GM12874 (cell line): ENCODE measurements at regions not wholly inside any gene's neighbourhood (a gene's known extent, or its start where the extent isn't known, plus 50 kb on each side); places are given as distances from the start of the nearest gene placed in this dataset.

Experiments used
- TF ChIP-seq, protein P1 (sequence below): IDR thresholded peaks from 2 replicates; pipeline ENCODE4 v1.5.1; 2011; ENCODE audit warnings: low read depth, mild to moderate bottlenecking, control low read depth, low read length, moderate library complexity; ENCODE audit not compliant: insufficient read depth

DNA sequence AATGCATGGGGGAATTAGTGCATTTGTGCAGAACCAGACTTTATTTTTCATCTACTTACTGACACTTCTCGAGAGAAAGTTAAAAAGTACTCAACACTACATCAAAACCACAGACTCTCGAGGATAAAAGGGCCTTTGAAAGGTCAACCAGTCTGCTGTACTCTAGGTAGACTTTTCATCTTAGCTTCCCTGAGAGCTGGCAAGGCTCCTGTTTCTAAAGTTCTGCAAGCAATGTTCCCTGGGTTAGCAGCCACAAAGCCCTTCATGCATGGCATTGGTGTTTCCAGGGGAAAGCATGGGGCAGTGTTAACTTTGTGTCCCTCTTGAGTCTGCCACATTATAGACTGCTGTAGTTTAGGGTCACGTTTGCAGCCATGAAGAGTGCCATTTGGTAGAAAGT, 106.4 kb upstream of the PFN2 start:
- TF ChIP-seq, protein P1, sequence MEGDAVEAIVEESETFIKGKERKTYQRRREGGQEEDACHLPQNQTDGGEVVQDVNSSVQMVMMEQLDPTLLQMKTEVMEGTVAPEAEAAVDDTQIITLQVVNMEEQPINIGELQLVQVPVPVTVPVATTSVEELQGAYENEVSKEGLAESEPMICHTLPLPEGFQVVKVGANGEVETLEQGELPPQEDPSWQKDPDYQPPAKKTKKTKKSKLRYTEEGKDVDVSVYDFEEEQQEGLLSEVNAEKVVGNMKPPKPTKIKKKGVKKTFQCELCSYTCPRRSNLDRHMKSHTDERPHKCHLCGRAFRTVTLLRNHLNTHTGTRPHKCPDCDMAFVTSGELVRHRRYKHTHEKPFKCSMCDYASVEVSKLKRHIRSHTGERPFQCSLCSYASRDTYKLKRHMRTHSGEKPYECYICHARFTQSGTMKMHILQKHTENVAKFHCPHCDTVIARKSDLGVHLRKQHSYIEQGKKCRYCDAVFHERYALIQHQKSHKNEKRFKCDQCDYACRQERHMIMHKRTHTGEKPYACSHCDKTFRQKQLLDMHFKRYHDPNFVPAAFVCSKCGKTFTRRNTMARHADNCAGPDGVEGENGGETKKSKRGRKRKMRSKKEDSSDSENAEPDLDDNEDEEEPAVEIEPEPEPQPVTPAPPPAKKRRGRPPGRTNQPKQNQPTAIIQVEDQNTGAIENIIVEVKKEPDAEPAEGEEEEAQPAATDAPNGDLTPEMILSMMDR: no peak

DNA sequence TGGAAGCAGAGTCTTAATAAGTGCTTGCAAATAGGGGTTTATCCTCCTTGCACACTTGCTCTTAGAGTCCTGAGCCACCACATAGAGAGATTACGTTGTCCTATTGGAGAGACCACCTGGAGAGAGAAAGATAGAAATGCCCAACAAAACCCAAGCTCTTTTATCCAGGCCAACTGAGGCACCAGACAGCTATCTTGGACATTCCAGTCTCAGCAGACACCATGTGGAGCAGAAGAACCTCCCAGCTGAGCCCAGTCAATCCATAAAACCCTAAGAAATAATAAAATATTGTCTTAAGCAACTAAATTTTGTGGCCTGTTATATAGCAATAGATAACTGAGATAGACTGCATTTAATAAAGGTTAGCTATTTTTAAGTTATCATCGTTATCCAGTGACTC, 105.7 kb upstream of the PFN2 start:
- TF ChIP-seq, protein P1: no peak

DNA sequence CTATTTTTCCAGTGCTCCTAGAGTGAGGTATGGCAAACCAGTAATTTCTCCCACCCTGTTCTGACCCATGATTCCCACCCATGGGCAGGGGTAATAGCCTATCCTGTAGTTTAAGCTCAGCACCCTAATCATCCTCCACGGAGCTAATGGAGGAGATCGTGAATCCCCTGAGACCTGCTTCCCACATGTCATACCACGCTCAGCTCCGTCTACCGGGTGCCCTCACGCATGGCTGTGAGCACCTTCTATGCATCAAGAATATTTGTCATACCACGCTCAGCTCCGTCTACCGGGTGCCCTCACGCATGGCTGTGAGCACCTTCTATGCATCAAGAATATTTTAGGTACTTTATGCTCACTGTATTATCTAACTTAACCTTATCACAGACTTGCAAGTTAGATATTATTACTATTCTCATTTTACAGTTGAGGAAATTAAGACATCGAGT, 104.7 kb upstream of the PFN2 start:
- TF ChIP-seq, protein P1: no peak

DNA sequence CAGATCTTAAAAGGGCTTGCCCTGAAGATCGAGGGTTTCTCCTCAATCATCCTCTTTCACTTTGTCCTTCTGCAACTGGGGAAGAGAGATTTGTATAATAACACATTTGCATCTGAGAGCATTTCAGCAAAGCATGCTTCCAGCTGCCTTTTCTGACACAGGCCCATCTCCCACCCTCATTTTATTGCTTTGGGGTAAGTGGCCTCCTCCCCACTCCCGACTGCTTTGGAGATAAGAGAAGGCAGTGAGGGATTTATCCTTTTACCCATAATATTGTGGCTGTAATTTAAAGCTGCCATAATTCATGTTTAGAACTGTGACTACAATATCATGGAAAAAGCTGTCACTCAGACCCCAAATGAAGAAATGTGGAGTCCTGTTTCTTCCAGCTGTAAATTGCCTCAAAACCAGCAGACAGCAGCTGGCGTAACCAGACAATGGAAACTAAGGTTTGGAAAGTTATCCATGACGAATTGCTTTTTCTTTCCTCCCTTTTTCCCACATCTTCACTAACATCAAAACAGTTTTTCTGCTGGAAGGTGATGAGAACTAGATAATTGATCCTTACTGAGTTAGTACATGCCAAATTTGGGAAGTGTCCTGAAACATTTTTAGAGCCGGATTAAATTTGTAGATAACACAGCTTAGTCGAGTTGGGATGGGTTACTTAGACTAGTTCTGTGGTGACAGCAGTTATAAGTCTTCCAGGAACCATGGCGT, 104.2 kb upstream of the PFN2 start:
- TF ChIP-seq, protein P1: no peak

DNA sequence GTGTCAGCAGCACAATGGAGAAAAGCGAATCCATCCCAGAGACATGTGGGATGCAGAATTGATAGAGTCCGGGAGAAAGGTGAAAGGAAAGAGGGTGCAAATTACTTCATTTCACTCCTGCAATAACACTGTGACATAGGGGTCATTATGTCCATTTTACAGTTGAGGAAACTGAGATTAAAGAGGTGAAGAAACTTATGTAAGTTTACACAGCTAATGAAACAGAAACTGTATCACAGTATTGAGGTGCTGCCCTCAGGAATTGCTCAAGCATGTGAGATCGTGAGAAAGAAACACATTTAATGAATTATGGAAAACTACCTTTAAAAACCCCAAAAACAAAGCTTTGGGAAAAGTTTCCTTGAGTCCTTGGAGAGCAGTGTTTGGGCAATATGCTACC, 103.6 kb upstream of the PFN2 start:
- TF ChIP-seq, protein P1: no peak

DNA sequence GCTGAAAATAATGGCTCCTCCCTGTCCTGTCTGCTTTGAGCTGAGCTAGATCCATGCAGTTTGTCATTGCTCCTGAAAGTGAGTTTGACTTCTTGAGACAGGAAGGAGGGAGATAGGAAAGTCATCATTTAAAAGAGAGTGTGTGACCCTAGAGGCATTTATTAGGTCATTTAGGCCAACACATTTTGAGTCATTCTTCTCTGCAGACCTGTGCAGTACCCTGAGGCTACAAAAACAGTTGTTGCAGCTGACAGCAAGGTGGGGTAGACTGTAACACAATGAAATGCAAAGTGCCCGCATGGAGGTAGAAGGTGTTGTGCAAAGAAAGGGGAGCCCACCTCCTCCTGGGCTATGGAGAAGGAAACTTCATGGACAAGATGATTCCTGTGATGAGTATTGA, 102.8 kb upstream of the PFN2 start:
- TF ChIP-seq, protein P1: no peak

DNA sequence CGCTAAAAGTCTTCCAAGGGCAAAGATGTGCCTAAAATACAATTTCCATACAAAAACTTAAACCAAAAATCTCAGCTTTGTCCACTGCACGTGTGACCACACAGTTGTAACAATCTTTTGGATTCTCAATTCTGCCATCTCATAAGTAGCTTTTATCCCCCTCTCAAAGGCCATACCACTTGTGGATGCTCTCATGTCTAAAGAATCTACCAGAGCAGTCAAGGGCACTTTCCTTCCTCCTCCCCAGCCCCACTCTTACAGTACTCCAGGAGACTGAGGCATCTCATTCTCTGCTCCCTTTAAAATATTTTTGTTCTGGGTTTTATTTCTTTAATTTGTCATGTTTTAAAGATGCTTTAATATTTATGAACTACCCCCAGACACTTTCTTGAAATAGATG, 102.3 kb upstream of the PFN2 start:
- TF ChIP-seq, protein P1: no peak
